ENCODE measurements at regions not wholly inside any gene's neighbourhood (a gene's known extent, or its start where the extent isn't known, plus 50 kb on each side); places are given as distances from the start of the nearest gene placed in this dataset.

GRCh38 chr13:38204556-38204955, 145.1 kb upstream of the UFM1 start:
- TF ChIP-seq, protein P1, sequence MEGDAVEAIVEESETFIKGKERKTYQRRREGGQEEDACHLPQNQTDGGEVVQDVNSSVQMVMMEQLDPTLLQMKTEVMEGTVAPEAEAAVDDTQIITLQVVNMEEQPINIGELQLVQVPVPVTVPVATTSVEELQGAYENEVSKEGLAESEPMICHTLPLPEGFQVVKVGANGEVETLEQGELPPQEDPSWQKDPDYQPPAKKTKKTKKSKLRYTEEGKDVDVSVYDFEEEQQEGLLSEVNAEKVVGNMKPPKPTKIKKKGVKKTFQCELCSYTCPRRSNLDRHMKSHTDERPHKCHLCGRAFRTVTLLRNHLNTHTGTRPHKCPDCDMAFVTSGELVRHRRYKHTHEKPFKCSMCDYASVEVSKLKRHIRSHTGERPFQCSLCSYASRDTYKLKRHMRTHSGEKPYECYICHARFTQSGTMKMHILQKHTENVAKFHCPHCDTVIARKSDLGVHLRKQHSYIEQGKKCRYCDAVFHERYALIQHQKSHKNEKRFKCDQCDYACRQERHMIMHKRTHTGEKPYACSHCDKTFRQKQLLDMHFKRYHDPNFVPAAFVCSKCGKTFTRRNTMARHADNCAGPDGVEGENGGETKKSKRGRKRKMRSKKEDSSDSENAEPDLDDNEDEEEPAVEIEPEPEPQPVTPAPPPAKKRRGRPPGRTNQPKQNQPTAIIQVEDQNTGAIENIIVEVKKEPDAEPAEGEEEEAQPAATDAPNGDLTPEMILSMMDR (conservative IDR thresholded peaks at IDR 0.05; ENCODE audit: low read length), result no peak
- no peak for TF ChIP-seq EZH2phosphoT487 (IDR thresholded peaks at IDR 0.05; ENCODE audit: borderline replicate concordance)

All from Loucy (cell line).